AG09309 (cell line): ENCODE measurements at regions not wholly inside any gene's neighbourhood (a gene's known extent, or its start where the extent isn't known, plus 50 kb on each side); places are given as distances from the start of the nearest gene placed in this dataset.
"Not testable (repeated sequence)": the region's sequence is repeated elsewhere in the genome, so short reads cannot be mapped to it uniquely, and the experiment has no call there.

Source experiments
- DNase-seq: peaks from one replicate; pipeline ENCODE4 v3.0.0-alpha.2; 2010; ENCODE audit warnings: low read depth
- H3K4me3 ChIP-seq: 2 replicates; pipeline ENCODE4 v1.5.1; 2011; ENCODE audit warnings: mild to moderate bottlenecking, low read depth, low read length, moderate library complexity; ENCODE audit not compliant: control insufficient read depth

DNA sequence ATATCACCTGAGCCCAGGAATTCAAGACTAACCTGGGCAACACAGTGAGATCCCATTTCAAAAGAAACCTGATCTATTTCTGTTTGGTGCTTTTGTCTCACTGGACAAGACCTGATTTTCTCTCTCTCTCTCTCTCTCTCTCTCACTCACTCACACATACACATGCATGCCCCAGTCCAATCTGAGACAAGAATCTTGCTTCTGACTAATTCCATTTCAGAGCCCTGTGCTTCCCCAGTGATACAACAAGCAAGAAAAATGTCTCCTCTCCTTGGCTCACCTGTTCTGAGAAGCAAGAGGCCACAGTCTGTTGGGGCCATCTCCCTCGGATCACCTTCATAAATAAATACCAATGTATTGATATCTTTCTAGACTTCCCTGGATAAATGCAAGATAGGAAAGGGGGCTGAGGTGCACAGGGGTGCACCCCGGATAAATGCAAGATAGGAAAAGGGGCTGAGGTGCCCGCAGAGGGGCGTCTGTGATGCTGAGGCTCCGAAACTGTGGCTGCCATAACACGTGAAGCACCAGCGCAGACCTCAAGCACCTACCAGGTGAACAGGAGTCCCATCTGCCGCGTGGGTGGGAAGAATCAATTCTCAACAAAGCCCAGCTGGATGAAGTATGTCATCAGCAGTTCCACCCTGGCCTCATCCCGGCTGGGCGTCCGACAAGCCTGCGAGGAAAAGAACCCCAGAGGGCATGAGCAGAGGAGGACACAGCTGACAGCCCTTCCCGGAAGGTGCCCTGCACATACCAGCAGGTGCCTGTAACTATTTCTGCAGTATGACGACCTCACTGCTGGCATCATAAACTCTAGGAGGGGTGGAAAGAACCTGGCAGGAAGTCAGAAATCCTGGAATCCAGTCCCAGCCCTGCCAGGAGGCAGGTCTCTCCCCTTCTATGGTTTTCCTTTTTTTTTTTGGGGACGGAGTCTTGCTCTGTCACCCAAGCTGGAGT, 280.0 kb downstream of the GOLGA6L6 start:
- H3K4me3 ChIP-seq, DNase-seq: not testable (repeated sequence)

DNA sequence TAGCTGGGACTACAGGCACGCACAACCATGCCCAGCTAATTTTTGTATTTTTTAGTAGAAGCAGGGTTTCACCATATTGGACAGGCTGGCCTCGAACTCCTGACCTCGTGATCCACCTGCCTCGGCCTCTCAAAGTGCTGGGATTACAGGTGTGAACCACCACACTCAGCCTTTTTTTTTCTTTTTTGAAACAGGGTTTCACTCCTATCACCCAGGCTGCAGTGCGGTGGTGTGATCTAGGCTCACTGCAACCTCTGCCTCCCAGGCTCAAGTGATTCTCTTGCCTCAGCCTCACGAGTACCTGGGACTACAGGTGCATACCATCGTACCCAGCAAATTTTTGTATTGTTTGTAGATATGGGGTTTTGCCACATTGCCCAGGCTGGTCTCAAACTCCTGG, 280.9 kb downstream of the GOLGA6L6 start:
- DNase-seq, H3K4me3 ChIP-seq: not testable (repeated sequence)

- not testable (repeated sequence) for H3K4me3 ChIP-seq, DNase-seq
These were observed 281.9 kb downstream of the GOLGA6L6 start for GRCh38 chr15:20259559-20260190.

DNA sequence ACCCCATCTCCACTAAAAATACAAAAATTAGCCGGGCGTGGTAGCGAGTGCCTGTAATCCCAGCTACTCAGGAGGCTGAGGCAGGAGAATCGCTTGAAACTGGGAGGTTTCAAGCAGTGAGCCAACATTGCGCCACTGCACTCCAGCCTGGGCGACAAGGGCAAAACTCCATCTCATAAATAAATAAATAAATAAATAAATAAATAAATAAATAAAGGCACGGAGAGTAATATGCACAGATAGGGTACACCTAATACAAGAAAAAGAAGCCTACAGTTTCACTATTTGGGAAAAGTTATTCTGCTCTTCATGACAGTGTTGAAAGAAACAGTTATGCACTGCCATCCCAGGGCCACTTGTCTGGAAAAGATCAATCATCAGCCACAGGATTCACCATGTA, 285.2 kb downstream of the GOLGA6L6 start:
- not testable (repeated sequence) for H3K4me3 ChIP-seq, DNase-seq

DNA sequence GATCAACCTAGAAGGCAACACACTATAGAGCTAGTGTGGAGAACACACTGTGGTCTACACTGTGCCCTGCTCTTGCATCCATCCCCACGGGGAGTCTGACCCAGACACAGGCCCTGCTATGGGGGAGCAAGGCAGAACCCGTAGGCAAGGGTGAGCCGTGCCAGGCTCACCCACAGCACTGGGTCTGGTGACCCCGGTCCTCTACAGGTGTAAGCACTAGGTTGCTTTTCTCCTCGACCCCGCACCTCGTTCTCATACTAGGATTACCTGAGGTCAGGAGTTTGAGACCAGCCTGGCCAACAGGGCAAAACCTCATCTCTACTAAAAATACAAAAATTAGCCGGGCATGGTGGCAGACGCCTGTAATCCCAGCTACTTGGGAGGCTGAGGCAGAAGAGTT, 286.0 kb downstream of the GOLGA6L6 start:
- H3K4me3 ChIP-seq, DNase-seq: not testable (repeated sequence)

- DNase-seq, H3K4me3 ChIP-seq: not testable (repeated sequence)
These were observed 288.5 kb downstream of the GOLGA6L6 start for GRCh38 chr15:20253047-20253615.

DNA sequence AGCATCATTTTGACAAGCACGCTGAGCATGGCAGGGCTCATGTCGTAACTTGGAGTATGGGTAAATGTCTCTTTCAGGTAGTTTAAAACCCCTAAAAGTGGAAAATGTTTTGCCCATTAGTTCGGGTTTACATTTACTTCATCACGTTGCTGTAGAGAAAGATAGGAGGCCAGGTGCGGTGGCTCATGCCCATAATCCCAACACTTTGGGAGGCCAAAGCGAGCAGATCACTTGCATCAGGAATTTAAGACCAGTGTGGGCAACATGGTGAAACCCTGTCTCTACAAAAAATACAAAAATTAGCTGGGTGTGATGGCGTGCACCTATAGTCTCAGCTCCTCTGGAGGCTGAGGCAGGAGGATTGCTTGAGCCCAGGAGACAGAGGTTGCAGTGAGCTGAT, 289.6 kb downstream of the GOLGA6L6 start:
- DNase-seq, H3K4me3 ChIP-seq: not testable (repeated sequence)

- not testable (repeated sequence) for DNase-seq, H3K4me3 ChIP-seq
These were observed 290.2 kb downstream of the GOLGA6L6 start for GRCh38 chr15:20251214-20252005.

GRCh38 chr15:20250206-20250605, 291.4 kb downstream of the GOLGA6L6 start:
- not testable (repeated sequence) for H3K4me3 ChIP-seq, DNase-seq

DNA sequence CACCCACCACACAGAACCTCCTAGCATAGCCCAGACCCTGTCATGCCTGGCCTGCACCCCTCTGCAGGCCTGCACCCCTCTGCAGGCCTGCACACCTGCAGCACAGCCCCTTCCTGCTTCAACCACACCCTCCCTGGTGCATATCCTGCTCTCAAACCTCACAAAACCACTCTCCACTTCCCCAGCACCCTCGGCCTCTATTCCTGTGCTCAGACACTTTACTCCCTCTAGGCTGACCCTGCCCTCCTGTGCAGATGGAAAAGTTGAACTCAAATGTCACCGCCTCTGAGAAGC, 292.0 kb downstream of the GOLGA6L6 start:
- not testable (repeated sequence) for DNase-seq

DNA sequence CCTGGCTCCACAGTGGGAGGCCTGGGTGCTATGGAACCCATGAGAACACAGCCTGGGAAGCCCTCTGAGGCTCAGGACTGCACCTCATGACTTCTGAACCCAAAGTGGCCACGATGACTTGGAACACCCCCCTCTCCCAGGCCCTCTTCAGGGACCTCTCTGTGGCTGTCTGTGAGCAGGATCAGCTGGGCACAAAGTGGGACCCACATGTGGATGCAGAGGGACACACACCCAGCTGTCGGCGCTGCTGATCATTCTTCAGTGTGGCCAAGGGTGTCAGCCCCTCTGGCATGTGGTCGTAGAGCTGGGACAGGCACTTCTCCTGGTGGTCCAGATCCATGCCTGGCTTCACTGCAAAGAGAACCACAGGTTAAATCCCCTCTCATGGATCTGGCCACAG, 293.2 kb downstream of the GOLGA6L6 start:
- not testable (repeated sequence) for DNase-seq

More for the DNA sequence above, 292.0 kb downstream of the GOLGA6L6 start:
- H3K4me3 ChIP-seq = not testable (repeated sequence)

GRCh38 chr15:20247137-20247536, 294.5 kb downstream of the GOLGA6L6 start:
- H3K4me3 ChIP-seq, DNase-seq: not testable (repeated sequence)

More for the DNA sequence above, 293.2 kb downstream of the GOLGA6L6 start:
- not testable (repeated sequence) for H3K4me3 ChIP-seq

- DNase-seq, H3K4me3 ChIP-seq: not testable (repeated sequence)
These were observed 295.0 kb downstream of the GOLGA6L6 start for GRCh38 chr15:20246624-20247023.

DNA sequence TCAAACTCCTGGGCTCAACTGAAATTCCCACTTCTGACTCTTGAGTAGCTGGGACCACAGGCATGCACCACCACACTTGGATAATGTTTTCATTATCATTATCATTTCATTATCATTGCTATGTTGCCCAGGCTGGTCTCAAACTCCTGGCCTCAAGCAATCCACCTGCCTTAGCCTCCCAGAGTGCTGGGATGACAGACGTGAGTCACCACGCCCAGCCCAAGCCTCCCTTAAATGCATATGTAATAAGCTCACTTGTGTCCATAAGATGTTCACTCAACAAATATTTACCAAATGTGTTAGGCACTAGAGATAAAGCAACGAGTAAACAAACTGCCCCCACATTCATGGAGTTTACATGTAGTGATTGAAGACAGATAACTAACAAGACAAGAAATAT, 295.7 kb downstream of the GOLGA6L6 start:
- DNase-seq = not testable (repeated sequence)

GRCh38 chr15:20244792-20245191, 296.8 kb downstream of the GOLGA6L6 start:
- H3K4me3 ChIP-seq, DNase-seq: not testable (repeated sequence)

More for the DNA sequence above, 295.7 kb downstream of the GOLGA6L6 start:
- not testable (repeated sequence) for H3K4me3 ChIP-seq

DNA sequence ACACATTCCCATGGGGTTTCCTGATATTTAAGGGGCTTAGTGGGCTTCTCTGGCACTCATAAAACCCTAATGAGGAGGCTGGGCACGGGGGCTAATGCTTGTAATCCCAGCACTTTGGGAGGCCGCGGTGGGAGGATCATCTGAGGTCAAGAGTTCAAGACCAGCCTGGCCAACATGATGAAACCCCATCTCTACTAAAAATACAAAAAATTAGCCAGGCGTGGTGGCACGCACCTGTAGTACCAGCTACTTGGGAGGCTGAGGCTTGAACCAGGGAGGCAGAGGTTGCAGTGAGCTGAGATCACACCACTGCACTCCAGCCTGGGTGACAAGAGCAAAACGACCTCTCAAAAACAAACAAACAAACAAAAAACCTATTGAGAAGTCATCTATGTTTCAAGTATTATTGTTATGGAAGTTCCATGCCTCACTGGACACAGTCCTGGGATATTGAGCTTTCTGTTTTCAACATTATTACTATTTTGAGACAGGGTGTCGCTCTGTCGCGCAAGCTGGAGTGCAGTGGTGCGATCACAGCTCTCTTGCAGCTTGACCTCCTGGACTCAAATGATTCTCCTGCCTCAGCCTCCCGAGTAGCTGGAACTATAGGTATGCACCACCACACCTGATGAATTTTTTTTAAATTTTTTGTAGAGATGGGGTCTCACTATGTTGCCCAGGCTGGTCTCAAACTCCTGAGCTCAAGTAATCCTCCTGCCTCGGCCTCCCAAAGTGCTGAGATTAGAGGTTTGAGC, 297.9 kb downstream of the GOLGA6L6 start:
- H3K4me3 ChIP-seq, DNase-seq: not testable (repeated sequence)

DNA sequence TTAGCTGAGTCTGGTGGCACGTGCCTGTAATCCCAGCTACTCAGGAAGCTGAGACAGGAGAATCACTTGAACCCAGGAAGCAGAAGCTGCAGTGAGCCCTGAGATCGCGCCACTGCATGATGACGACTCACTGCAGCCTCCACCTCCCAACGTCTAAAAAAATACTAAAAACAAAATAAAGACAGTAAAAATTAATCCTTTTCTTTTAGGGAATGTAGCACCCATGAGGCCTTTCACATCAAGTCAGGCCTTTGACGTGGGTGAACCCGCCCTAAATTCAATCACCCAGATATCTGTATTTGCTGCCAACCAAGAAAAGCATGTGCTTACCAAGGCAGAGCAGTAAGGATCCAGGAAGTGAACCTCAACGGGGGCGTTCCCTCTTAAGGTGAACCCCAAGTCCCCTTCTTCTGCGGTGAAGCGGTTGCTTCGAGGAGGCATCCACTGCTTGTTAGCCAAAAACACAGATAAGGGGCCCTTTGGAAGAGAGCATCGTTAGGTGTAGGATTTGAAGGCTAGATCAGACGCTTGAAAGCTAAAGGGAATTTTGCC, 301.2 kb downstream of the GOLGA6L6 start:
- not testable (repeated sequence) for DNase-seq, H3K4me3 ChIP-seq
